ENCODE measurements at regions not wholly inside any gene's neighbourhood (a gene's known extent, or its start where the extent isn't known, plus 50 kb on each side); places are given as distances from the start of the nearest gene placed in this dataset.

- TF ChIP-seq, protein P1, sequence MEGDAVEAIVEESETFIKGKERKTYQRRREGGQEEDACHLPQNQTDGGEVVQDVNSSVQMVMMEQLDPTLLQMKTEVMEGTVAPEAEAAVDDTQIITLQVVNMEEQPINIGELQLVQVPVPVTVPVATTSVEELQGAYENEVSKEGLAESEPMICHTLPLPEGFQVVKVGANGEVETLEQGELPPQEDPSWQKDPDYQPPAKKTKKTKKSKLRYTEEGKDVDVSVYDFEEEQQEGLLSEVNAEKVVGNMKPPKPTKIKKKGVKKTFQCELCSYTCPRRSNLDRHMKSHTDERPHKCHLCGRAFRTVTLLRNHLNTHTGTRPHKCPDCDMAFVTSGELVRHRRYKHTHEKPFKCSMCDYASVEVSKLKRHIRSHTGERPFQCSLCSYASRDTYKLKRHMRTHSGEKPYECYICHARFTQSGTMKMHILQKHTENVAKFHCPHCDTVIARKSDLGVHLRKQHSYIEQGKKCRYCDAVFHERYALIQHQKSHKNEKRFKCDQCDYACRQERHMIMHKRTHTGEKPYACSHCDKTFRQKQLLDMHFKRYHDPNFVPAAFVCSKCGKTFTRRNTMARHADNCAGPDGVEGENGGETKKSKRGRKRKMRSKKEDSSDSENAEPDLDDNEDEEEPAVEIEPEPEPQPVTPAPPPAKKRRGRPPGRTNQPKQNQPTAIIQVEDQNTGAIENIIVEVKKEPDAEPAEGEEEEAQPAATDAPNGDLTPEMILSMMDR (IDR thresholded peaks at IDR 0.05), result no peak
- no peak for TF ChIP-seq POLR2A (IDR thresholded peaks at IDR 0.05)
These were observed 1347.2 kb upstream of the B3GALT2 start for GRCh38 chr1:194533641-194534040.

All from thyroid gland (tissue), 4 donors.